Activated CD4-positive, CD25-positive, alpha-beta regulatory T cell treated with anti-CD3 and anti-CD28 coated beads, Interleukin-2, amount 50 U/mL, for 16 hours (primary cell): ENCODE measurements at regions not wholly inside any gene's neighbourhood (a gene's known extent, or its start where the extent isn't known, plus 50 kb on each side); places are given as distances from the start of the nearest gene placed in this dataset.

ENCODE experiments used
- DNase-seq: peaks from one replicate; pipeline ENCODE4 v3.0.0-alpha.2; 2020; ENCODE audit warnings: low read depth, low spot score

DNA sequence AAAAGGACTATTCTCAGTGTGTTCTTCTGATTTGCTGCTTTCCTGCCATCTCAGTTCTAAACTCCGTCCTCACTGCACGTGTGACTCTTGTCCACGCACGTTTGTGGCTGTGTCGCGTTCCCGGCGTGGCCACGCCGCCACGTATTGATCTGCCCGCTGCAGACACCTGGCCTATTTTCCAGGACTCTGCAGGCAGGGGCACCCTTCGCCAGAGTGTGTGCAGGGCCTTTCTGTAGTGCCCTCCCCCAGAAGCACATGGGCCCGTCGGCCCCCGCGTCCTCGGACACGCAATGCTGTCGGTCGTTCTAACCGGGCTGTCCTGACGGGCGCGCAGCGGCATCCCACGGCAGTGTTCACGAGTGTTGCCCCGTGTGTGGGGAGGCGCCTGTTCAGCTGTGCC is 87.6 kb downstream of the YTHDF1 start:
- no peak for DNase-seq

DNA sequence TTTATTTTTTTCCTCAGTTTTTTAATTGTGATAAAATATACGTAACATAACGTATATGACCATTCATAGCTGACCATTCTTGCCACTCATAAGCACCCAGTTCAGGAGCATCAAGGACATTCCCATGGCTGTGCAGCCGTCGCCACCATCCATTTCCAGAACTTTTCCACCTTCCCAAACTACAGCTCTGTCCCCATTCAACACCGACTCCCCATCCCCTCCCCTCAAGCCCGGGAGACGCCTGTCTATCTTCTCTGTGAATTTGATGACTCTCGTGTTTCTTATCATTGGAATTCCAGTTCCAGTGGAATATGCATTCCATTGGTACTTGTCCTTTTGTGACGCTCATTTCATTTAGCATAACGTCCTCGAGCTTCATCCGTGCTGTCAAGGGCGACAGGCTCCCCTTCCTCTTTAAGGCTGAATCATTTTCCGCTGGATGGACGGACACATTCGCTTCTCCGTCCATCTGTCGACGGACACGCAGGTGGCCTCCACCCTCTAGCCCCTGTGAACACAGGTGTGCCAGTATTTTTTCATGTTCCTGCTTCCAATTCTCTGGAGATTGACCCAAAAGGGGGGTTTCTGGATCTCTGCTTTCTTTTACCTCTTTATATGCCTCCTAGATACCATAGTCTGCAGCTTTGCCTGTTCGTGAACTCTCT is 88.1 kb downstream of the YTHDF1 start:
- DNase-seq, result no peak

DNA sequence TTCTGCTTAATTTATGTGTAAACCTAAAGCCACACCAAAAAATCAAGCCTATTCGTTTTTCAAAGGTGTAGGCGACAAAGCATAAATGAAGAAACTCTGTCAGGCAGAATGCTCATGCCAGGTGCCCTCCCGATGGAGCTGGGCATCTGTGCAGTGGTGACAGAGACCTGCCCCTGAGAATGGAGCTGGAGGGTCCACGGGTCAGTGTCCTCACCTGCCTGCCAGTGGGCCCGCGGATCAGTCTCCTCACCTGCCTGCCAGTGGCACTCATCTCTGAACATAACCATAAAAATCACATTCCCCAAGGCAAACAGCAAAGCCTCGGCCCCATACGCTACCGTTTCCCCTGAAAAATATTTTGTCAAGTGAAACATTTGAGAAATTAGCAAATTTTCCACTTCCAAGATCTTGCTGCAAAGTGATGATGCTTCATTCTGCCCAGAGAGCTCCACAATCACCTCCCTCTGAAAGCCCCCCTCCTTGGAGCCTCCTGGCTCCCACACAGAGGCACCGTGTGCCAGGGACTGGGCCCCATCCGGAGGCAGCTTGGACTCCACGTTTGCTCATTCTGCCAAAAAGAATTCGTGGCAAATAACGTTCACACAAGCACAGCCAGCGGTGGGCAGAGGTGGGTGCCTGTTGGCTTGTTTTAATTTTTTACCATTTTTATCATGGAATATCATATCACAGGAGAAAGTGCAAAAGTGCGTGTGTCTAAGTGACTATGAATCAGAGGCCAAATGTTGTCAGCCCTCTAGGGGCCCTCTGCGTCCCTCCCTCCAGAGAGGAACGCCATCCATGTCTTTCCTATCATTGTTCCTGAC is 88.8 kb downstream of the YTHDF1 start:
- DNase-seq, result no peak

DNA sequence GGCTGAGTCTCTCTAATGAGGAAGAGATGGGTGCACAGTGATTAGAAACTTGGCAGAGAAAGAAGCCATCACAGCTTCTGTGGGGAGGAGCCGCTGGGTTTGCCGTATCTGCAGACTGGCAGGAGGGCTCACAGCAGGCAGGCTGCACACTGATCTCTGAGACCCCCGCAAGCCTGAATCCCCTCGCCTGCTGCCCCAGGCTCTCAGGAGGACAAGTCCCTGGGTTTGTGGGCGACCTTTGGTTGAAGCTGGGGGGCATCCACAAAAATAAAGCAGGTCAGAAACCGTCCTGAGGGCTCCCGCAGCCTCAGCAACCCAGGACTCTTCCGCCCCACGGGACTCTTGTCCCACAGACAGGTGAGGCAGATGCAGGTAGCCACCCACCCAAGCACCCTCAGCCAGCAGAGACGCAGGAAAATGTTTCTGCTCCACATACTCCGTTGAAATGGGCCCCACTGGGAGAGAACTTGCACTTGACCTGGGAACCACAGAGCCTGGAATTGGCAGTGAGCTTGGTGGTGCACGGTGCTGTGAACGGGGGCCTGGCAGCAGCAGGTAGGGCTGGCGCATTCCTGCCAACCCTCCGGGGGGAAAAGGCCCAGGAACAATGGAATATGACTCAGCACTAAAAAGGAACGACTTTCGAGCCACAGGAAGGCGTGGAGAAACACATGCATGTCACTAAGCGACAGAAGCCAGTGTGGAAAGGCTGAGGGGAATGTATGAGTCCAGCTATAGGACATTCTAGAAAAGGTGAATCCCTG is 89.9 kb downstream of the YTHDF1 start:
- DNase-seq, result no peak

DNA sequence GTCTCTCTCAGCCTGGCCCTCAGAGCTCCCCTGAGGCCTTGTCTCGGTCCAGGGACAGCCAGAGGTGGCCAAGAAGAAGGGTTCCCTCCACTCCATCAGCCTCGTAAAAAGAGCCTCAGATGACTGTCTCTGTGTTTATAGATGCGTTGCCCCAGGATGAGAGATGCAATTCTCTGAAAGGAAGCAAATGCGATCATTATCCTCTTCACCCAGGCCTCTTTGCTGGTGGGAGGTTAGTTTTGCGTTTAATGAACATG is 90.4 kb downstream of the YTHDF1 start:
- DNase-seq, result no peak

DNA sequence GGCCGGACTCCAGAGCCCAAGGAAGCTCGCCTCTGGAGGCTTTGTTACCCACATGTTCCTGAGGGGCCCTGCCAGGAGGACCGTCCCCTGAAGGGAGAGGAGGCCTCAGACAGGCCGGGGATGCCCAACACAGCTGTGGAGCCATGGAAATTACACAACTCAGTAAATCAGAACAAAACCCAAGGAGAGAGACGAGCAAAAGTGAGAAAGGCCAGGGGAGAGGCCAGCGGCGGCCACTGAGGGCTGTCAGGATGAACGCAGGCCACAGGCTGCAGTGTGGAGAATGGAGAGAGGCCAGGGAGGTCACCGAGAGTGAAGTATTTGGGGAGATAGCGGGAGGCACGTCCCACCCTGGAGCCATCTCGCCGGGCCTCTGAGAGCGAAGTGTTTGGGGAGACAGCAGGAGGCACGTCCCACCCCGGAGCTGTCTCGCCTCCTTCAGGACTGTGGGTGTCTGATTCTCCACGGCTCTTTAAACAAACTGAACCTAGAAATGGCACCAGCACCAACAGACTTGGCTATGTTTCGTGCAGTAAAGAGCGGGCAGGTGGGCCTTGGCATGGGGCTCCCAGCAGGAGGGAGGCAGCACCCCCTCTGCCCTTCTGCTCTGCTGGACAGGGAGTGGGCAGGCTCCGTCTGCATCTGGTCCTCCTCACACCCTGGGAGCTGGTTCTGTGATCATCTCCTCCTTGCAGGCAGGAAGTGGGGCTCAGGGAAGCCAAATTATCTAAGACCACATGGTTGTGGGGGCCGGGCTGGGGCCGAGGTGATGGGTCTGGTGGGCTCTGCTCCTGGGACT is 91.0 kb downstream of the YTHDF1 start:
- DNase-seq, result no peak

DNA sequence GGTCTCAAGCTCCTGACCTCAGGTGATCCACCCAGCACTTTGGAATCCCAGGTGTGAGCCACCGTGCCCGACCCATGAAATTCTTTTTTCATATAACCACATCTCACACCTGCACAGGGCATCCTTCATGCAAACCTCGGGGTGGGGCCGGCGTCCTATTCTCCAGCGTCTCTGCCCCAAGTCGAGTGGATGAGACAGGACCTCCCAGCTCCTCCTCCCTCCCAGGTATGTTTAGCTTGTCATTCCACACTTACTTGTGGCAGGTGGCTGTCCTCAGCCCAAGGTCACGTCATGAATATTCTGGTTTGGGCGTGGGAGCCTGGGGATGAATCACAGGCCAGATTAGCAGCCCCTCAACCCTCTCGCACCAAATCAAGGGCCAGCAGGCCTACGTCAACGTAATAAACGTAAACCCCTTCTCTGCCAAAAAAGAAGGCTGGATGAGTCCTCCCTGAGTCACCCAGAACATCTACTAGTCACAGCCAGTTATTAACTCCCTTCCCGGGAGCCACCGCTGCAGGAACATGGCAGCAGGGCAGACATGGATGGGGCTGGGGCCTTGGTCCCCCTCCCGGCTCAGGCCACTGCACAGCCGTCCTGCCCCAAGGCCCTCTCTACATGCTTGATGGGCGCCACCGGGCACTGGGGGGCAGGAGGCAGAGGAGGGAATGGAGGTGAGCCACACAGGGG is 91.7 kb downstream of the YTHDF1 start:
- DNase-seq, result no peak

DNA sequence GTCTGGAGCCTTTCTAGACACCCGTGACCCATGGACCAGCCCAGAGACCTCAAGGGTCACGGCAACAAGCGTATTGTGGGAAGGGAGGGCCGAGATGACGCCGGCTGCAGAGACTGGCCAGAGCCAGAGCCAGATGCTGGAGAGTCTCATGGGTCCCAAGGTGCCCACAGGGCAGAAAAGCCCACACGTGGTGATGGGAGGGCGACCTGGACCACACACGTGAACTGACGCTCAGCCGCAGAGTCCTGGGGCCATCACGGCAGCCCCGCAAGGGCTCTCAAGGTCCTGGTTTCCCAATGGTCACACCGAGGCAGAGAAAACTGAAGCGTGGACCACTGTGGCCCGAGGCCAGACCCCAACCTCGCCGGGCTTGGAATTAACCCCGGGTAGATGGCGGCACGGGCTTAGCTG is 92.6 kb downstream of the YTHDF1 start:
- DNase-seq, result no peak

DNA sequence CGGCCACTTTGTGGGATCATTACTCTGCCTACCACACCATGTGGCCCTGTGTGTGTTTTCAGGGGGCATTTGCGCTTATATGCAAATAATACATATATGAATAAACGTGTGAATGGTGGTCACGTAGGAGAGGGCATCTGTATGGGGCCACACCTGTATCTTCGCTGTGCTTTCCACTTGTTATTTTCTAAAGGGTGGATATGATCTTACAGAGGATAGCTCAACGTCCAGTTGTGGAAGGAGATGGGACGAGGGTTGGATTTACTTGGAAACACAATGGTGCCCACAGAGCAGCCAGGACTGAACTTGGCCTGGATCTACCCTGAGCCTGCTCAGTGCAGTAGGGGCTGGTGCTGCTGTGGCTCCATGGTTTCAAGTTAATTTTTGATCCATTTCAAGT is 93.3 kb downstream of the YTHDF1 start:
- DNase-seq, result no peak

DNA sequence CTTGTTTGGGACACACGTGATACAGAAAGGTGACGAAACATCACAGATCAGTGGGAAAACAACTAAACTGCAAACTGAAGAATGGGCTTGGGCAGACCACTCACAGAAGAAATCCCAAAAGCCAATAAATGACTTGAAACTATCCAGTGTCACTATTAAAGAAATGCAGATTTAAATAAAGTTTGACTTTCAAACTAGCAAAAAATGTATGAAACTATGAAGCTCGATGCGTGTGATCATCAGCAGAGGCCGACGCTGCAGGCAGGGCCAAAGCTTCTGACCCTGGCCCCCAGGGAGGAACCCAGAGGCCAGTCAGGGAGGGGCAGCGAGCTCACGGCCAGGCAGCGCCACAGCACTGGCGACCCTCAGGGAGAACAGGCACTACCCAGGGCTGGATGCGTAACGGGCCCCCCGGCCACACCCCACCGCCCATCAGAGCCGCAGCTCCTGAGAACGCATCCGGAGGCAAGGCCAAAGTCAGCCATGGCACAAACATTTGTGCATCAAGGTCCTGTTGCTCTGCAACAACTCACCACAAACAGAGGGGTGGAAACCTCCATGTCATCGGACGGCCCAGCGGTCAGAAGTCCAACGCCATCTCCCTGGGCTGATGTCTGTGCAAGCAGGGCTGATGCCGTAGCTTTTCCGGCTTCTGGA is 94.1 kb downstream of the YTHDF1 start:
- DNase-seq, result no peak

DNA sequence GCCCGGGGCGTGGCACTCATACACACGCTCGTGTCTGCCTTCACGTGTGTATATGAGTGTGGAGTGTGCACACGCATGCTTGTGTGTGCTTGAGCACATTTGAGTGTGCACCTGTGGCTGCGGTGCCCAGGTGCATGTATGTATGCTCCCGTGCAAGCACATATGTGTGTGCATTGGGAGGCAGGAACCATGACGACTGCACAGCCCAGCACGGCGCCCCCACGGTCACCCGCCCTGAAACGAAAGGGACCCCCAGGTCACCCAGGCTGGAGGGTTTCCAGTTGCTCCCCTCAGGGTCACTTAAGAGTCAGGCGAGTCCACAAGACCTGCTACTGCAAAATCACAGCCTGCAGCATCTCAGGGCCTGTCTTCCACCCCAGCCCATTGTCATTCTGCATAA is 94.7 kb downstream of the YTHDF1 start:
- no peak for DNase-seq

DNA sequence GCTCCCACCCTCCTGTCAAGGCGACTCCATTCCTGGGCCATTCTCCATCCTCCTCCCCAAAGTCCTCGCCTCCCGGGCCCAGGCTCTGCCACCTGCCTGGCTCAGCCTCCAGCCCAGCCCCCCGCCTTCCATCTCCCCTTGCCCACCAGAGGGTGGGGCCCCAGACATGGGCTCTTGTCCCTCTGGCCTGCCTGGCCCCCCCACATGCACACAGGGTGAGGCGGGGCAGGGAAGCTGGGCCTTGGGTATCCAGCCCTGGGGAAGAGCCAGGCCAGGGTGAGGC is 95.2 kb downstream of the YTHDF1 start:
- no peak for DNase-seq

DNA sequence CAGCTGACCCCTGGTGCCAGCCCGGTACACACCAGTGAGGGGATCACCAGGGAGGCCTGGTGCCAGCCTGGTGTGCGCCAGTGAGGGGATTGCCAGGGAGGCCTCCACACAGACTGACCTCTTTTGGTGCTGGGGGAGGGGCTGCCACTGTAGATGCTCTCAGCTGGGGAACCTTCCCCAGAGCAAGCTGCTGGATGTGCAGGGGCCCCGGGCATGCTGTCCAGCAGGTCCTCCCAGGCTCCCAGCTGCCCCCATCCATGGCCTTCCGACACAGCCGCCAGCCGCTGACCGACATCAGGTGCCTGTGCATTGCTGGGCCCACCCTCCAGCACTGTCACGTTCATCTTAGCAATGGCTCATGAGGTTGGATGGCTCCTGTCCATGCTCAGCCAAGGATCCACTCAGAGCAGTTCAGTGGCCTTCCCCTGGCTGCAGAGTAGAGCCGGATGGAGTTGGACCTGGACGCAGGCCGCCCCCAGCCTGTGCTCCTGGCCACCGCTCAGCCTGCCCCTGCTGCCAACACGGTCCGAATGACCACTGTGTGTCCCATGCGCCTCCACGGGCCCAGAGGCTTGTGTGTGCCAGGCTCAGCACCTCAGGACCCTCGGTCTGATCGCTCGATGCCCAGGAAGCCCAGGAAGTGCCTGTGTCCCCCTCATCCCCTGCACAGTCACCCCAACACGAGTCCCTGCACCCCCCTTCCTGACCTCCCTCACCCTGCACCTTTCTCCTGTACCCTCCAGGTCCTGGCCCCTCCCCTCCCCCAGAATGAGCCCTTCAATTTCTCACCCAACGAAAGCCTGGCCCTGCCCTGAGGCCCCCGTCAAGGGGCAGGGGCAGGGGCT is 95.7 kb downstream of the YTHDF1 start:
- DNase-seq, result no peak

DNA sequence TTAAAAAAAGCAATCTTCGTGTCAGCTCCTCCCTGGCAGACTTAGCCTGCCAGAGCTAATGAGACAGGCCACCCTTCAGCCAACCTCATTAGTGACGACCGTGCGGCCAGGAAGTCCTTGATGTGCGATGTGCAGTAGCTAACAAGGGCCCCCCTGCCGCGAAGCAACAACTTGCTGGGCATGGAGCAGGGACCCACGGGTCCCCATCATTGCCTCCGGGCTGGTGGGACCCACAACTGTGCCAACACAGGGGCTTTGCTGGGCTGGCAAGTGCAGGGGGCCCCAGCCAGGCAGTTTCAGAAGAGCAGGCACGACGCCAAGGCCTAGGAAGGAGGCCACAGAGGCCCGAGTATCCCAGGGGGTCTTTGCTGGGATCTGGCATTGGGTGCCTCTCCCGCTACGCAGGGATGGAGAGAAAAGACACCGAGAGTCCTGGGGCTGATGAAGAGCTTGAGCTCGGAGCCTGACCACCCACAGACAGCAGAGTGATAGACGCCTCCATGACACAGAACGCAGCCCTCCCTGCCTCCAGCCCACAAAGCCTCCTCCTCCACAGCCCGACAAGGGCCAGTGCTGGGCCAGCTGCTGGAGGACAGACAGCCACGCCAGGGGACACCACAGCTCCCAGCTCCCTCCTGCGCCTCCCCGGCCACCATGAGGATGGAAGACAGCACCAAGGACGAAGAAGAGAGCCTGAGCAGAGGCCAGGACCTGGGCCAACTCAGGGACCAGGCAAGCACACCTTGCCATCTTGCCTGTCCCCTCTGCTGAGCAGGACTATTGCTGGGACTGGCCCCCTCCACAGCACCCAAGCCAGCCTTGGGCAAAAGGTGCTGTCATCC is 96.6 kb downstream of the YTHDF1 start:
- DNase-seq, result no peak

DNA sequence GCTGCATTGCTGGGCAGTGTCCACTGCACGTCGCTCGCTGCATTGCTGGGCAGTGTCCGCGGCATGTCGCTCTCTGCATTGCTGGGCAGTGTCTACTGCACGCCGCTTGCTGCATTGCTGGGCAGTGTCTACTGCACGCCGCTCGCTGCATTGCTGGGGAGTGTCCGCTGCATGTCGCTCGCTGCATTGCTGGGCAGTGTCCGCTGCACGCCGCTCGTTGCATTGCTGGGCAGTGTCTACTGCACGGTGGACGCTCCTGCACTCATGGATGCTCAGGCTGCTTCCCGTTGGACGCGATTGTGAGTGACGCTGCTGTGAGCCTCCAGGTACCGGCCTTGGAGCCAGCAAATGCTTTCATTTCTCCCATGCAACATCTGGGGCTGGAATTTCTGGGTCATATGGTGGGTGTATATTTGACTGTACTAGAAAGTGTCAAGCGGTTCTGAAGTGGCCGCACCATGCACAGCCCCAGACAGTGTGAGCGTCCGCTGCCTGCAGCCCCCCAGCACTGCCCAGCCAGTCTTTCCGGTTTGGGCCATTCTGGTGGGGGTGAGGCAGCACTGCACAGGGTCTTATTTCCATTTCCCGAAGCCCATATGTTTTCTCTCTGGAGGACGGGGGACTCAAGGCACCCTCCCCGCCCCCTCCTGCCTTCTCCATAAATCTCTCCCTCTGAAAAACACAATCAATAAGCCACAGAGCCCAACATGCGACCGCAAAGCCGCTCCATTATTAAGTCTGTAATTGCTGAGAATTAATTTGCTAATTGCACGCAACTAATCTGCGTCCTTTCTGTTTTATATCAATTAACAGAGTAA is 97.4 kb downstream of the YTHDF1 start:
- DNase-seq, result no peak

DNA sequence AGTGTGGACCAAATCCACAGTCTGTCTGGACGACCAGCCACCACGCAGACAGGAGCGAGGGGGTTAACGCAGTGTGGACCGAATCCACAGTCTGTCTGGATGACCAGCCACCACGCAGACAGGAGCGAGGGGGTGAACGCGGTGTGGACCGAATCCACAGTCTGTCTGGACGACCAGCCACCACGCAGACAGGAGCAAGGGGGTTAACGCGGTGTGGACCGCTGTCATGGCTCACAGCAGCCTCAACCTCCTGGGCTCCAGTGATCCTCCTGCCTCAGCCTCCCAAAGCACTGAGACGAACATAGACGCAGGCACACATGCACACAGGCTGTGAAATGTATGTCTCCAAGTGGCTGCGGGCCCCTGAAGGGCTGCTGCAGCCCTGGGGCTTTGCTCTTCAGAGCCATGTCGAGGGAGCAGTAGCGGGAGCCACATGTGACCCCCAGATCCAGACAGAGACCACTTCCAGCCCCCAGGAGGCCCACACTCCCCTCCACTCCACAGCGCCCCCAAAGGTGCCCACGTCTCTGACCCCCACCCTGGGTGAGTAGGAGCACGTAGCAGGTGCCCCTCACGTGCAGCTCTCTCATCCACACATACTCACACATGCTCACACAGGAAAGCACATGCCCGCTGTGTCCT is 98.1 kb downstream of the YTHDF1 start:
- DNase-seq, result no peak

DNA sequence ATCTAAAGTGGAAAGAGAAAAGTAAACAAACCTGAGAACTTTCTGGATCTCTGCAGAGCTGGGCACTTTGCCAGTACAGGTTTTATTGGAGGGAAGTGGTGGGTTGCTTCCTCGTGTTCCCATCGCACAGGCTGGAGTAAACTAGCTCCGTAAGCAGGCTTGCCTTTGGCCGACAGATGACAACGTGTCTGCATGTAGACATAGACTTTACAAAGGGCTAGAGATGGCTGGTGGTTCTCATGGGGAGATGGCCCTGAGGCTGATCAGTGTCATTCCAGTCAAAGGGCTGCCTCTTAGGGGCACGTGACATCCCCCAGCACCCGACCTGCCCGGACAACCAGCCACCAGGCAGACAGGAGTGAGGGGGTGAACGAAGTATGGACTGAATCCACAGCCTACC is 98.8 kb downstream of the YTHDF1 start:
- no peak for DNase-seq
